DND-41 (cell line): ENCODE measurements at regions not wholly inside any gene's neighbourhood (a gene's known extent, or its start where the extent isn't known, plus 50 kb on each side); places are given as distances from the start of the nearest gene placed in this dataset.

ENCODE experiments used
- ATAC-seq: fragments of 200-7000 bp; cut with Tn5 transposase; 3 replicates; pipeline ENCODE4 v1.9.1; 2021; ENCODE audit warnings: low read depth; ENCODE audit not compliant: insufficient read depth
- DNase-seq: peaks from one replicate; pipeline ENCODE4 v3.0.0-alpha.2; 2020
- H2AFZ ChIP-seq: 2 replicates; pipeline ENCODE4 v1.6.0; 2012; ENCODE audit warnings: low read depth, low read length
- H3K27ac ChIP-seq: 2 replicates; pipeline ENCODE4 v1.5.1; 2012; ENCODE audit warnings: low read length, inconsistent platforms
- H3K27me3 ChIP-seq: fragments of 200-600 bp; sonication (generic); 2 replicates; pipeline ENCODE4 v1.6.0; 2012; ENCODE audit warnings: low read length, mild to moderate bottlenecking, inconsistent platforms; ENCODE audit not compliant: insufficient read depth, poor library complexity
- H3K36me3 ChIP-seq: 2 replicates; pipeline ENCODE4 v1.5.1; 2012; ENCODE audit warnings: low read length, inconsistent platforms; ENCODE audit not compliant: insufficient read depth
- H3K4me1 ChIP-seq: 2 replicates; pipeline ENCODE4 v1.5.1; 2012; ENCODE audit warnings: mild to moderate bottlenecking, low read length; ENCODE audit not compliant: insufficient read depth
- H3K4me2 ChIP-seq: 2 replicates; pipeline ENCODE4 v1.6.0; 2012; ENCODE audit warnings: mild to moderate bottlenecking, moderate library complexity, low read length, inconsistent platforms; ENCODE audit not compliant: insufficient read depth
- H3K4me3 ChIP-seq, 2 experiments: fragments of 200-600 bp in 1 of 2; shearing (Covaris generic) in 1 of 2; 2 replicates each; pipeline ENCODE4 v1.5.1; 2012 to 2016; ENCODE audit warnings: inconsistent platforms in 2 of 2, low read length in 2 of 2, mild to moderate bottlenecking in 2 of 2, low read depth in 1 of 2, moderate library complexity in 1 of 2
- H3K79me2 ChIP-seq: 2 replicates; pipeline ENCODE4 v1.6.0; 2012; ENCODE audit warnings: low read length, inconsistent platforms; ENCODE audit not compliant: insufficient read depth
- H3K9ac ChIP-seq: 2 replicates; pipeline ENCODE4 v1.6.0; 2012; ENCODE audit warnings: low read depth, mild to moderate bottlenecking, inconsistent platforms, low read length, moderate library complexity
- H3K9me3 ChIP-seq: 2 replicates; pipeline ENCODE4 v1.5.1; 2012; ENCODE audit warnings: low read length, moderate library complexity, mild to moderate bottlenecking, inconsistent platforms; ENCODE audit not compliant: insufficient read depth, severe bottlenecking
- H4K20me1 ChIP-seq: 2 replicates; pipeline ENCODE4 v1.6.0; 2012; ENCODE audit warnings: low read length; ENCODE audit not compliant: insufficient read depth
- CTCF ChIP-seq: IDR thresholded peaks from 2 replicates; pipeline ENCODE4 v1.5.1; 2012; ENCODE audit warnings: borderline replicate concordance, low read length, moderate library complexity, mild to moderate bottlenecking; ENCODE audit not compliant: poor library complexity, severe bottlenecking; ENCODE audit errors: extremely low read depth
- EZH2 ChIP-seq: IDR thresholded peaks from 3 replicates; pipeline ENCODE4 v1.6.1; 2012; ENCODE audit warnings: borderline replicate concordance, low read depth, mild to moderate bottlenecking, moderate library complexity, low read length, inconsistent platforms; ENCODE audit not compliant: severe bottlenecking

- Histone ChIP-seq H3K27ac (no peak overlapping the region), H3K36me3 (no peaks in the 10 kb centered on the region), H3K4me1 (peaks cover 17% of the 10 kb centered on the region), H4K20me1 (no peaks in the 10 kb centered on the region), H3K79me2 (no peaks in the 10 kb centered on the region), H3K9ac (no peak overlapping the region), H3K9me3 (no peaks in the 10 kb centered on the region), H3K4me3 (no peak overlapping the region), H2AFZ (no peak overlapping the region; the same call in 1 of the 2 replicates), H3K4me2 (no peak overlapping the region), H3K27me3 (no peaks in the 10 kb centered on the region)
- TF ChIP-seq CTCF (no peak), EZH2 (no peak)
- DNase-seq (no peak), ATAC-seq (no peak)
These were observed 304.4 kb upstream of the SLIT2 start for GRCh38 chr4:19947349-19947748.

- H3K9ac ChIP-seq = no peak overlapping the region
- TF ChIP-seq EZH2 = no peak
- TF ChIP-seq CTCF = no peak
- H4K20me1 ChIP-seq = no peaks in the 10 kb centered on the region
- H3K4me2 ChIP-seq = no peak overlapping the region
- ATAC-seq = peak; percentile 97
- peak; percentile 64 for DNase-seq
- H3K4me1 ChIP-seq = peaks cover 17% of the 10 kb centered on the region
- H3K79me2 ChIP-seq = no peaks in the 10 kb centered on the region
- no peaks in the 10 kb centered on the region for H3K9me3 ChIP-seq
- no peaks in the 10 kb centered on the region for H3K36me3 ChIP-seq
- H2AFZ ChIP-seq = no peak overlapping the region
- H3K27me3 ChIP-seq = no peaks in the 10 kb centered on the region
- no peak overlapping the region for H3K4me3 ChIP-seq
- H3K27ac ChIP-seq = no peak overlapping the region
These were observed 305.7 kb upstream of the SLIT2 start for GRCh38 chr4:19945979-19946380.

- H3K79me2 ChIP-seq = no peaks in the 10 kb centered on the region
- no peak overlapping the region for H3K4me2 ChIP-seq
- no peaks in the 10 kb centered on the region for H3K36me3 ChIP-seq
- DNase-seq = no peak
- peaks cover 17% of the 10 kb centered on the region for H3K4me1 ChIP-seq
- no peaks in the 10 kb centered on the region for H4K20me1 ChIP-seq
- H2AFZ ChIP-seq = no peak overlapping the region
- TF ChIP-seq CTCF = no peak
- no peak for TF ChIP-seq EZH2
- no peaks in the 10 kb centered on the region for H3K27me3 ChIP-seq
- H3K27ac ChIP-seq = no peak overlapping the region
- H3K9me3 ChIP-seq = no peaks in the 10 kb centered on the region
- no peak overlapping the region for H3K4me3 ChIP-seq
- no peak for ATAC-seq
- no peak overlapping the region for H3K9ac ChIP-seq
These were observed 306.2 kb upstream of the SLIT2 start for GRCh38 chr4:19945501-19945900.

GRCh38 chr4:19944806-19945205 lies 306.9 kb upstream of the SLIT2 start:
- no peak overlapping the region for H3K27ac ChIP-seq
- H2AFZ ChIP-seq = no peak overlapping the region
- no peaks in the 10 kb centered on the region for H3K79me2 ChIP-seq
- TF ChIP-seq EZH2 (no peak), CTCF (no peak)
- DNase-seq (no peak), ATAC-seq (no peak)
- H3K4me2 ChIP-seq = no peak overlapping the region
- H3K4me3 ChIP-seq = no peak overlapping the region
- no peaks in the 10 kb centered on the region for H4K20me1 ChIP-seq
- H3K9ac ChIP-seq = no peak overlapping the region
- no peaks in the 10 kb centered on the region for H3K36me3 ChIP-seq
- H3K9me3 ChIP-seq = no peaks in the 10 kb centered on the region
- peaks cover 17% of the 10 kb centered on the region for H3K4me1 ChIP-seq
- no peaks in the 10 kb centered on the region for H3K27me3 ChIP-seq
